HEK293 (cell line): ENCODE measurements at regions not wholly inside any gene's neighbourhood (a gene's known extent, or its start where the extent isn't known, plus 50 kb on each side); places are given as distances from the start of the nearest gene placed in this dataset.

Experiments
- CTCF ChIA-PET: fragments of 350-600 bp; formaldehyde crosslinking; extraction: SDS; loops from one replicate; lab custom pipeline; 2021; ENCODE audit warnings: antibody characterized with exemption; lab: Yijun Ruan, JAX
- POLR2A ChIA-PET: fragments of 300-600 bp; formaldehyde crosslinking; extraction: SDS; loops from one replicate; lab custom pipeline; 2020; ENCODE audit warnings: antibody characterized with exemption, inconsistent platforms; lab: Yijun Ruan, JAX
- H3K27ac ChIP-seq: fragments of 200-500 bp; sonication (Bioruptor generic); 2 replicates; pipeline ENCODE4 v1.5.1; 2014; ENCODE audit warnings: low read depth, low read length, control low read depth, inconsistent platforms; ENCODE audit errors: extremely low read depth
- H3K36me3 ChIP-seq, 2 experiments: fragments of 200-500 bp in 1 of 2; sonication (Bioruptor generic) in 1 of 2; 1 replicate in 1 of 2; 2 replicates in 1 of 2; pipeline ENCODE4 v1.5.1; 2014 to 2017; ENCODE audit warnings: inconsistent platforms in 2 of 2, low read length in 2 of 2; ENCODE audit not compliant: control insufficient read depth in 2 of 2, insufficient read depth in 1 of 2
- H3K4me1 ChIP-seq: fragments of 200-500 bp; sonication (Bioruptor generic); 2 replicates; pipeline ENCODE4 v1.5.1; 2014; ENCODE audit warnings: mild to moderate bottlenecking, low read length, inconsistent platforms; ENCODE audit not compliant: control insufficient read depth, insufficient read depth
- H3K4me3 ChIP-seq: 2 replicates; pipeline ENCODE4 v1.5.1; 2011; ENCODE audit warnings: low read depth, mild to moderate bottlenecking, control low read depth, low read length, moderate library complexity
- H3K9me3 ChIP-seq: fragments of 200-500 bp; sonication (Bioruptor generic); 2 replicates; pipeline ENCODE4 v1.5.1; 2014; ENCODE audit warnings: low read depth, low read length, inconsistent platforms; ENCODE audit not compliant: control insufficient read depth, insufficient read depth
- MYNN ChIP-seq: fragments of 450-650 bp; formaldehyde crosslinking; IDR thresholded peaks from 2 replicates; pipeline ENCODE4 v1.5.1; 2016; ENCODE audit warnings: missing biosample characterization, missing genetic modification characterization, borderline replicate concordance
- TSHZ1 ChIP-seq: fragments of 450-650 bp; formaldehyde crosslinking; IDR thresholded peaks from 2 replicates; pipeline ENCODE4 v1.5.1; 2016; ENCODE audit warnings: missing biosample characterization, missing genetic modification characterization, borderline replicate concordance
- ZBTB1 ChIP-seq: fragments of 450-650 bp; formaldehyde crosslinking; IDR thresholded peaks from 2 replicates; pipeline ENCODE4 v1.5.1; 2016; ENCODE audit warnings: missing biosample characterization, missing genetic modification characterization
- ZBTB21 ChIP-seq: fragments of 450-650 bp; formaldehyde crosslinking; IDR thresholded peaks from 2 replicates; pipeline ENCODE4 v1.5.1; 2017; ENCODE audit warnings: missing biosample characterization, missing genetic modification characterization
- ZBTB44 ChIP-seq: fragments of 450-650 bp; IDR thresholded peaks from 2 replicates; pipeline ENCODE4 v1.5.1; 2018; ENCODE audit warnings: missing biosample characterization, mild to moderate bottlenecking, missing genetic modification characterization
- ZBTB48 ChIP-seq: fragments of 450-650 bp; formaldehyde crosslinking; IDR thresholded peaks from 2 replicates; pipeline ENCODE4 v1.5.1; 2016; ENCODE audit warnings: missing biosample characterization, missing genetic modification characterization
- ZBTB7A ChIP-seq: fragments of 450-650 bp; formaldehyde crosslinking; IDR thresholded peaks from 2 replicates; pipeline ENCODE4 v1.5.1; 2016; ENCODE audit warnings: low read depth, missing biosample characterization, missing genetic modification characterization
- ZNF112 ChIP-seq: fragments of 450-650 bp; formaldehyde crosslinking; IDR thresholded peaks from 2 replicates; pipeline ENCODE4 v1.5.0; 2017; ENCODE audit warnings: missing biosample characterization, missing genetic modification characterization
- ZNF138 ChIP-seq: fragments of 450-650 bp; formaldehyde crosslinking; IDR thresholded peaks from 2 replicates; pipeline ENCODE4 v1.5.1; 2016; ENCODE audit warnings: missing biosample characterization, missing genetic modification characterization, borderline replicate concordance
- ZNF169 ChIP-seq: fragments of 450-650 bp; formaldehyde crosslinking; IDR thresholded peaks from 2 replicates; pipeline ENCODE4 v1.5.1; 2016; ENCODE audit warnings: missing biosample characterization, missing genetic modification characterization
- ZNF274 ChIP-seq, 2 experiments: fragments of 200-500 bp in 1 of 2; fragments of 450-650 bp in 1 of 2; sonication (Bioruptor generic) in 1 of 2; formaldehyde crosslinking in 1 of 2; IDR thresholded peaks; 2 replicates each; pipeline versions ENCODE4 v1.5.1 to v1.6.1; 2014 to 2016; ENCODE audit warnings: borderline replicate concordance in 1 of 2, inconsistent platforms in 1 of 2, low read length in 1 of 2, missing biosample characterization in 1 of 2, missing genetic modification characterization in 1 of 2
- ZNF302 ChIP-seq: fragments of 450-650 bp; formaldehyde crosslinking; IDR thresholded peaks from 2 replicates; pipeline ENCODE4 v1.5.1; 2016; ENCODE audit warnings: missing biosample characterization, missing genetic modification characterization, low read depth
- ZNF350 ChIP-seq: fragments of 450-650 bp; formaldehyde crosslinking; IDR thresholded peaks from 2 replicates; pipeline ENCODE4 v1.5.0; 2017; ENCODE audit warnings: missing biosample characterization, mild to moderate bottlenecking, missing genetic modification characterization
- ZNF354C ChIP-seq: fragments of 450-650 bp; formaldehyde crosslinking; IDR thresholded peaks from 2 replicates; pipeline ENCODE4 v1.5.1; 2016; ENCODE audit warnings: missing biosample characterization, missing genetic modification characterization, low read depth, borderline replicate concordance
- ZNF362 ChIP-seq: fragments of 450-650 bp; formaldehyde crosslinking; IDR thresholded peaks from 2 replicates; pipeline ENCODE4 v1.5.1; 2016; ENCODE audit warnings: missing biosample characterization, missing genetic modification characterization
- ZNF416 ChIP-seq: fragments of 450-650 bp; formaldehyde crosslinking; IDR thresholded peaks from 2 replicates; pipeline ENCODE4 v1.5.1; 2016; ENCODE audit warnings: missing biosample characterization, missing genetic modification characterization
- ZNF423 ChIP-seq: fragments of 450-650 bp; formaldehyde crosslinking; IDR thresholded peaks from 2 replicates; pipeline ENCODE4 v1.5.1; 2016; ENCODE audit warnings: missing biosample characterization, missing genetic modification characterization
- ZNF510 ChIP-seq: fragments of 450-650 bp; formaldehyde crosslinking; IDR thresholded peaks from 2 replicates; pipeline ENCODE4 v1.5.1; 2018; ENCODE audit warnings: mild to moderate bottlenecking, missing genetic modification characterization, missing biosample characterization; ENCODE audit not compliant: insufficient replicate concordance
- ZNF549 ChIP-seq: fragments of 450-650 bp; IDR thresholded peaks from 2 replicates; pipeline ENCODE4 v1.5.1; 2018; ENCODE audit warnings: missing biosample characterization, missing genetic modification characterization, mild to moderate bottlenecking, inconsistent platforms, moderate library complexity
- ZNF558 ChIP-seq: fragments of 450-650 bp; formaldehyde crosslinking; IDR thresholded peaks from 2 replicates; pipeline ENCODE4 v1.5.1; 2016; ENCODE audit warnings: missing biosample characterization, missing genetic modification characterization
- ZNF560 ChIP-seq: fragments of 450-650 bp; formaldehyde crosslinking; IDR thresholded peaks from 2 replicates; pipeline ENCODE4 v1.5.1; 2017; ENCODE audit warnings: missing biosample characterization, missing genetic modification characterization, borderline replicate concordance
- ZNF837 ChIP-seq: fragments of 450-650 bp; formaldehyde crosslinking; IDR thresholded peaks from 2 replicates; pipeline ENCODE4 v1.5.1; 2016; ENCODE audit warnings: missing biosample characterization, missing genetic modification characterization
- TF ChIP-seq, protein P1 (sequence below): fragments of 450-650 bp; formaldehyde crosslinking; IDR thresholded peaks from 2 replicates; pipeline ENCODE4 v1.5.1; 2016; ENCODE audit warnings: missing biosample characterization, missing genetic modification characterization
- TF ChIP-seq, protein P2 (sequence below): fragments of 450-650 bp; IDR thresholded peaks from 2 replicates; pipeline ENCODE4 v1.5.1; 2018; ENCODE audit warnings: missing biosample characterization, missing genetic modification characterization

DNA sequence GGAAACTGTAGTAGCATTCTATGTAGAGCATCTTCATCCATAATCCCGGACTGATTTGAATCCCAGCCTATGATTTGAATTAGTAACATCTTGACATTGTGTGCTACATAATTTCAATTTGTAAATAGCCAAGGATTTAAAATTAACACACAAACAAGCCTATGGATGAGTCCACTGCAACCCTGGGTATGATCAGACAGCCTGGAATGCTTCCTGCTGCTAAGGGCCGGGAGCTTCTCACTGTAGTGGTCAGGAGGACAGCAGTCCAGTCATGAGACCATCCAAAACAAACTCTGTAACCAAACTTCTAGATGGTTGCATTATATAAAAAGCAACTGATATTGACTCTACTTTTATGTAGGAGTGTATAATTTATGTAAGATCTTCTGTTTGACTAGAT, 539.3 kb downstream of the MTRR start (continued):
- TF ChIP-seq TSHZ1 (tag by site-specific recombination) (no peak), ZNF302 (no peak), ZNF274 (IDR thresholded peaks at IDR 0.05; ENCODE audit: low read length) (no peak), ZNF274 (tag by site-specific recombination; IDR thresholded peaks at IDR 0.05; ENCODE audit: borderline replicate concordance) (no peak), ZBTB44 (tag by site-specific recombination) (no peak), ZNF560 (tag by site-specific recombination) (no peak), ZNF416 (tag by site-specific recombination) (no peak), ZNF112 (tag by site-specific recombination) (no peak), MYNN (tag by site-specific recombination) (no peak), ZBTB1 (no peak), ZNF549 (no peak), ZNF510 (tag by site-specific recombination) (no peak), ZNF169 (tag by site-specific recombination) (no peak), ZNF362 (tag by site-specific recombination) (no peak), ZNF138 (no peak), ZBTB21 (tag by site-specific recombination) (no peak), ZNF423 (tag by site-specific recombination) (no peak)

- H3K4me3 ChIP-seq, result no peak overlapping the region
- no peaks in the 10 kb centered on the region for H3K9me3 ChIP-seq
- no peak overlapping the region for H3K27ac ChIP-seq
- no peaks in the 10 kb centered on the region for H3K4me1 ChIP-seq
- H3K36me3 ChIP-seq, result no peaks in the 10 kb centered on the region
- ChIA-PET CTCF (no interaction called here), POLR2A (no interaction called here)
- TF ChIP-seq, protein P1, sequence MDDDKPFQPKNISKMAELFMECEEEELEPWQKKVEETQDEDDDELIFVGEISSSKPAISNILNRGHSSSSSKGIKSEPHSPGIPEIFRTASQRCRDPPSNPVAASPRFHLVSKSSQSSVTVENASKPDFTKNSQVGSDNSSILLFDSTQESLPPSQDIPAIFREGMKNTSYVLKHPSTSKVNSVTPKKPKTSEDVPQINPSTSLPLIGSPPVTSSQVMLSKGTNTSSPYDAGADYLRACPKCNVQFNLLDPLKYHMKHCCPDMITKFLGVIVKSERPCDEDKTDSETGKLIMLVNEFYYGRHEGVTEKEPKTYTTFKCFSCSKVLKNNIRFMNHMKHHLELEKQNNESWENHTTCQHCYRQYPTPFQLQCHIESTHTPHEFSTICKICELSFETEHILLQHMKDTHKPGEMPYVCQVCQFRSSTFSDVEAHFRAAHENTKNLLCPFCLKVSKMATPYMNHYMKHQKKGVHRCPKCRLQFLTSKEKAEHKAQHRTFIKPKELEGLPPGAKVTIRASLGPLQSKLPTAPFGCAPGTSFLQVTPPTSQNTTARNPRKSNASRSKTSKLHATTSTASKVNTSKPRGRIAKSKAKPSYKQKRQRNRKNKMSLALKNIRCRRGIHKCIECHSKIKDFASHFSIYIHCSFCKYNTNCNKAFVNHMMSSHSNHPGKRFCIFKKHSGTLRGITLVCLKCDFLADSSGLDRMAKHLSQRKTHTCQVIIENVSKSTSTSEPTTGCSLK, result no peak
- TF ChIP-seq ZNF169 (tag by site-specific recombination) (no peak), ZBTB7A (tag by site-specific recombination) (no peak), ZNF558 (tag by site-specific recombination) (no peak), ZBTB48 (tag by site-specific recombination) (no peak), ZNF837 (tag by site-specific recombination) (no peak), ZNF350 (tag by site-specific recombination) (no peak), ZNF354C (tag by site-specific recombination) (no peak)
- TF ChIP-seq, protein P2, sequence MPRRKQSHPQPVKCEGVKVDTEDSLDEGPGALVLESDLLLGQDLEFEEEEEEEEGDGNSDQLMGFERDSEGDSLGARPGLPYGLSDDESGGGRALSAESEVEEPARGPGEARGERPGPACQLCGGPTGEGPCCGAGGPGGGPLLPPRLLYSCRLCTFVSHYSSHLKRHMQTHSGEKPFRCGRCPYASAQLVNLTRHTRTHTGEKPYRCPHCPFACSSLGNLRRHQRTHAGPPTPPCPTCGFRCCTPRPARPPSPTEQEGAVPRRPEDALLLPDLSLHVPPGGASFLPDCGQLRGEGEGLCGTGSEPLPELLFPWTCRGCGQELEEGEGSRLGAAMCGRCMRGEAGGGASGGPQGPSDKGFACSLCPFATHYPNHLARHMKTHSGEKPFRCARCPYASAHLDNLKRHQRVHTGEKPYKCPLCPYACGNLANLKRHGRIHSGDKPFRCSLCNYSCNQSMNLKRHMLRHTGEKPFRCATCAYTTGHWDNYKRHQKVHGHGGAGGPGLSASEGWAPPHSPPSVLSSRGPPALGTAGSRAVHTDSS (tag by site-specific recombination), result no peak
Observed at GRCh38 chr5:8410618-8411017, 541.7 kb downstream of the MTRR start.
